Neural cell (in vitro differentiated cells): ENCODE measurements at regions not wholly inside any gene's neighbourhood (a gene's known extent, or its start where the extent isn't known, plus 50 kb on each side); places are given as distances from the start of the nearest gene placed in this dataset.

Source experiments
- H2AFZ ChIP-seq: fragments of 200-600, 300-800 bp; sonication (generic), shearing (Covaris generic); 2 replicates; pipeline ENCODE4 v1.6.0; 2014; ENCODE audit warnings: low read depth, mild to moderate bottlenecking, antibody characterized with exemption, low read length, moderate library complexity
- H3F3A ChIP-seq: fragments of 200-600 bp; shearing (Covaris generic); 2 replicates; pipeline ENCODE4 v1.6.1; 2016; ENCODE audit warnings: mild to moderate bottlenecking, moderate library complexity, mixed read lengths, antibody characterized with exemption, low read length; ENCODE audit not compliant: insufficient read depth, poor library complexity, severe bottlenecking
- H3K27ac ChIP-seq: fragments of 200-600, 300-800 bp; sonication (generic), shearing (Covaris generic); 2 replicates; pipeline ENCODE4 v1.5.1; 2014; ENCODE audit warnings: mild to moderate bottlenecking, low read length, moderate library complexity
- H3K27me3 ChIP-seq: fragments of 300-800, 200-600 bp; sonication (generic), shearing (Covaris generic); 2 replicates; pipeline ENCODE4 v1.6.0; 2014; ENCODE audit warnings: mild to moderate bottlenecking, low read depth, low read length, moderate library complexity; ENCODE audit not compliant: insufficient read depth
- H3K36me3 ChIP-seq: fragments of 300-800, 200-600 bp; sonication (generic), shearing (Covaris generic); 2 replicates; pipeline ENCODE4 v1.5.1; 2014; ENCODE audit warnings: mild to moderate bottlenecking, antibody characterized with exemption, low read length, moderate library complexity; ENCODE audit not compliant: insufficient read depth
- H3K4me2 ChIP-seq: fragments of 300-800, 200-600 bp; sonication (generic), shearing (Covaris generic); 2 replicates; pipeline ENCODE4 v1.6.0; 2014; ENCODE audit warnings: mild to moderate bottlenecking, low read length
- H3K4me3 ChIP-seq: fragments of 300-800, 200-600 bp; sonication (generic), shearing (Covaris generic); 2 replicates; pipeline ENCODE4 v1.5.1; 2014; ENCODE audit warnings: mild to moderate bottlenecking, low read length, moderate library complexity
- H3K79me2 ChIP-seq: fragments of 200-600 bp; shearing (Covaris generic); replicated peaks from 2 replicates; pipeline ENCODE4 v1.6.0; 2014; ENCODE audit warnings: mild to moderate bottlenecking, low read length, moderate library complexity; ENCODE audit not compliant: insufficient read depth
- H3K9ac ChIP-seq: fragments of 300-800, 200-600 bp; sonication (generic), shearing (Covaris generic); 2 replicates; pipeline ENCODE4 v1.6.1; 2016; ENCODE audit warnings: mild to moderate bottlenecking, low read length, mixed read lengths
- H3K9me2 ChIP-seq: fragments of 200-600 bp; shearing (Covaris generic); 2 replicates; pipeline ENCODE4 v1.6.1; 2016; ENCODE audit warnings: mild to moderate bottlenecking, low read length, mixed read lengths; ENCODE audit not compliant: insufficient read depth
- H3K9me3 ChIP-seq: fragments of 200-600, 300-800 bp; sonication (generic), shearing (Covaris generic); 2 replicates; pipeline ENCODE4 v1.6.1; 2016; ENCODE audit warnings: mild to moderate bottlenecking, mixed run types, low read length, moderate library complexity, mixed read lengths
- H4K20me1 ChIP-seq: fragments of 200-600 bp; shearing (Covaris generic); 2 replicates; pipeline ENCODE4 v1.6.1; 2016; ENCODE audit warnings: mild to moderate bottlenecking, mixed run types; ENCODE audit not compliant: insufficient read depth
- CTCF ChIP-seq: fragments of 450-650 bp; IDR thresholded peaks from 2 replicates; pipeline ENCODE4 v1.5.1; 2014; ENCODE audit warnings: antibody characterized with exemption, mild to moderate bottlenecking, moderate library complexity; ENCODE audit not compliant: poor library complexity, severe bottlenecking
- EP300 ChIP-seq: fragments of 450-650 bp; conservative IDR thresholded peaks from 2 replicates; pipeline ENCODE4 v1.6.1; 2014; ENCODE audit warnings: antibody characterized with exemption, mild to moderate bottlenecking, moderate library complexity; ENCODE audit not compliant: poor library complexity, severe bottlenecking
- EZH2 ChIP-seq: fragments of 200-600, 300-800 bp; shearing (Covaris generic), sonication (generic); IDR thresholded peaks from 2 replicates; pipeline ENCODE4 v1.6.1; 2014; ENCODE audit warnings: antibody characterized with exemption, low read length, borderline replicate concordance, mild to moderate bottlenecking; ENCODE audit not compliant: insufficient read depth, poor library complexity, severe bottlenecking
- MXI1 ChIP-seq: fragments of 450-650 bp; conservative IDR thresholded peaks from 2 replicates; pipeline ENCODE4 v1.6.1; 2014; ENCODE audit warnings: antibody characterized with exemption, mild to moderate bottlenecking; ENCODE audit not compliant: poor library complexity, severe bottlenecking
- POLR2AphosphoS5 ChIP-seq: IDR thresholded peaks from 2 replicates; pipeline ENCODE4 v1.6.1; 2012
- RAD21 ChIP-seq: fragments of 450-650 bp; conservative IDR thresholded peaks from 2 replicates; pipeline ENCODE4 v1.6.1; 2014; ENCODE audit warnings: antibody characterized with exemption, mild to moderate bottlenecking, moderate library complexity
- REST ChIP-seq: IDR thresholded peaks from 2 replicates; pipeline ENCODE4 v1.6.1; 2012; ENCODE audit warnings: borderline replicate concordance
- SMC3 ChIP-seq: fragments of 450-650 bp; conservative IDR thresholded peaks from 2 replicates; pipeline ENCODE4 v1.6.1; 2014; ENCODE audit warnings: antibody characterized with exemption, mild to moderate bottlenecking, moderate library complexity; ENCODE audit not compliant: poor library complexity
- TAF1 ChIP-seq: IDR thresholded peaks from 2 replicates; pipeline ENCODE4 v1.6.1; 2012; ENCODE audit warnings: low read depth

GRCh38 chr5:174549254-174549653, 175.1 kb upstream of the MSX2 start:
- no peaks in the 10 kb centered on the region for H3F3A ChIP-seq

GRCh38 chr5:174550026-174550425, 174.4 kb upstream of the MSX2 start:
- H3K79me2 ChIP-seq: no peaks in the 10 kb centered on the region
- no peak overlapping the region for H3K9ac ChIP-seq
- H4K20me1 ChIP-seq: no peaks in the 10 kb centered on the region
- H3K9me2 ChIP-seq: no peaks in the 10 kb centered on the region
- no peaks in the 10 kb centered on the region for H3F3A ChIP-seq
- no peak overlapping the region for H3K27ac ChIP-seq
- no peaks in the 10 kb centered on the region for H3K36me3 ChIP-seq
- no peak overlapping the region for H3K4me3 ChIP-seq
- no peak overlapping the region for H3K4me2 ChIP-seq
- no peaks in the 10 kb centered on the region for H3K27me3 ChIP-seq
- no peak overlapping the region for H2AFZ ChIP-seq
- H3K9me3 ChIP-seq: no peaks in the 10 kb centered on the region
- TF ChIP-seq CTCF (no peak), SMC3 (no peak), EZH2 (no peak), POLR2AphosphoS5 (no peak), EP300 (no peak), TAF1 (no peak), MXI1 (no peak)

More at GRCh38 chr5:174549254-174549653, 175.1 kb upstream of the MSX2 start:
- Histone ChIP-seq H3K36me3 (no peaks in the 10 kb centered on the region), H3K4me3 (no peak overlapping the region), H3K27ac (no peak overlapping the region), H3K9ac (no peak overlapping the region), H3K27me3 (no peaks in the 10 kb centered on the region), H4K20me1 (no peaks in the 10 kb centered on the region), H3K9me2 (no peaks in the 10 kb centered on the region), H3K4me2 (no peak overlapping the region), H3K79me2 (no peaks in the 10 kb centered on the region), H2AFZ (no peak overlapping the region), H3K9me3 (no peaks in the 10 kb centered on the region)
- no peak for TF ChIP-seq RAD21
- TF ChIP-seq EZH2: no peak
- no peak for TF ChIP-seq EP300
- no peak for TF ChIP-seq POLR2AphosphoS5
- TF ChIP-seq TAF1: no peak
- no peak for TF ChIP-seq REST
- no peak for TF ChIP-seq SMC3
- no peak for TF ChIP-seq CTCF
- no peak for TF ChIP-seq MXI1
